ENCODE measurements at regions not wholly inside any gene's neighbourhood (a gene's known extent, or its start where the extent isn't known, plus 50 kb on each side); places are given as distances from the start of the nearest gene placed in this dataset.

- ChIA-PET CTCF (no interaction called here), POLR2A (no interaction called here)
- DNase-seq (ENCODE audit: low read depth) = no peak
- H3K27me3 ChIP-seq (ENCODE audit: control insufficient read depth, insufficient read depth, low read length) = no peaks in the 10 kb centered on the region
- TF ChIP-seq CTCF (IDR thresholded peaks at IDR 0.05; ENCODE audit: insufficient read depth, low read depth, low read length) = no peak
- H3K36me3 ChIP-seq (ENCODE audit: control insufficient read depth, insufficient read depth, low read length) = no peaks in the 10 kb centered on the region
- no peak overlapping the region for H3K4me3 ChIP-seq (ENCODE audit: low read depth, low read length)
Measured at GRCh38 chr10:24784923-24785322, 61.2 kb upstream of the ARHGAP21 start.

GRCh38 chr10:24784061-24784460, 60.4 kb upstream of the ARHGAP21 start:
- no peak for DNase-seq (ENCODE audit: low read depth)
- TF ChIP-seq CTCF (IDR thresholded peaks at IDR 0.05; ENCODE audit: insufficient read depth, low read depth, low read length) = no peak
- H3K36me3 ChIP-seq (ENCODE audit: control insufficient read depth, insufficient read depth, low read length) = no peaks in the 10 kb centered on the region
- ChIA-PET CTCF (interaction anchor here (1.5 kb wide), 1 partner anchor 26 kb away, joined by 3 read pairs; no protein-coding TSS in a partner anchor), POLR2A (no interaction called here)
- no peaks in the 10 kb centered on the region for H3K27me3 ChIP-seq (ENCODE audit: control insufficient read depth, insufficient read depth, low read length)
- H3K4me3 ChIP-seq (ENCODE audit: low read depth, low read length) = no peak overlapping the region

- no peak for TF ChIP-seq CTCF (IDR thresholded peaks at IDR 0.05; ENCODE audit: insufficient read depth, low read depth, low read length)
- DNase-seq (ENCODE audit: low read depth) = no peak
- ChIA-PET CTCF (interaction anchor here (1.4 to 1.5 kb wide), 2 partner anchors 10 to 27 kb away, joined by 3 read pairs; no protein-coding TSS in a partner anchor), POLR2A (no interaction called here)
- Histone ChIP-seq H3K36me3 (ENCODE audit: control insufficient read depth, insufficient read depth, low read length) (no peaks in the 10 kb centered on the region), H3K4me3 (ENCODE audit: low read depth, low read length) (no peak overlapping the region), H3K27me3 (ENCODE audit: control insufficient read depth, insufficient read depth, low read length) (no peaks in the 10 kb centered on the region)
Measured at GRCh38 chr10:24783504-24783903, 59.8 kb upstream of the ARHGAP21 start.

- POLR2A ChIA-PET = no interaction called here
- no peak for TF ChIP-seq CTCF (IDR thresholded peaks at IDR 0.05; ENCODE audit: insufficient read depth, low read depth, low read length)
- Histone ChIP-seq H3K27me3 (ENCODE audit: control insufficient read depth, insufficient read depth, low read length) (no peaks in the 10 kb centered on the region), H3K4me3 (ENCODE audit: low read depth, low read length) (no peak overlapping the region), H3K36me3 (ENCODE audit: control insufficient read depth, insufficient read depth, low read length) (no peaks in the 10 kb centered on the region)
- no peak for DNase-seq (ENCODE audit: low read depth)
- CTCF ChIA-PET = interaction anchor here (0.6 to 0.8 kb wide), 2 partner anchors 17 to 29 kb away, joined by 3 to 4 read pairs; no protein-coding TSS in a partner anchor
Measured at GRCh38 chr10:24779737-24780136, 56.0 kb upstream of the ARHGAP21 start.

- no peaks in the 10 kb centered on the region for H3K36me3 ChIP-seq (ENCODE audit: control insufficient read depth, insufficient read depth, low read length)
- no peak for DNase-seq (ENCODE audit: low read depth)
- CTCF ChIA-PET = no interaction called here
- no peak for TF ChIP-seq CTCF (IDR thresholded peaks at IDR 0.05; ENCODE audit: insufficient read depth, low read depth, low read length)
- no peak overlapping the region for H3K4me3 ChIP-seq (ENCODE audit: low read depth, low read length)
- H3K27me3 ChIP-seq (ENCODE audit: control insufficient read depth, insufficient read depth, low read length) = no peaks in the 10 kb centered on the region
- POLR2A ChIA-PET = no interaction called here
Measured at GRCh38 chr10:24778298-24778697, 54.6 kb upstream of the ARHGAP21 start.

Data from BJ (cell line).